ENCODE measurements at regions not wholly inside any gene's neighbourhood (a gene's known extent, or its start where the extent isn't known, plus 50 kb on each side); places are given as distances from the start of the nearest gene placed in this dataset.

DNA sequence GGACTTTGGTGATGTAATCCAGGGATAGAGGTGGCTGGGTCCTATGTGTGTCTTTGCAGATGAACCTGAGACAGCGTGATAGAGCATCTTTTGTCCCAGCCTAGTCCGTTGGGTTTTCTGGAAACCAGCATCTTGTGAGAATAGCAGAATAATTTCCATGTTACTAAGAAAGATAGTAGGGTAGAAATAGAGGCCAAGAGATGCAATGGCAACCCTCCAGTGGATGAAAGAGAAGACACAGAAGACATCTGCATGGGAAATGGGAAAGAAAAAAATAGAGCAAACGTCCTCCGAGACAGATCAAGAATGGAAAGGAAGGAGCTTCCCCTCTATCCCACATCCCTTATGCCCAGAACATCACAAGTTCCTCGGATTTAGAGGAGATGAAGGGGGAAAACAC, 409.3 kb upstream of the TMEM132C start:
- DNase-seq (no peak), ATAC-seq (no peak)
- intact Hi-C loops (cut with DNase I): no loop called here

DNA sequence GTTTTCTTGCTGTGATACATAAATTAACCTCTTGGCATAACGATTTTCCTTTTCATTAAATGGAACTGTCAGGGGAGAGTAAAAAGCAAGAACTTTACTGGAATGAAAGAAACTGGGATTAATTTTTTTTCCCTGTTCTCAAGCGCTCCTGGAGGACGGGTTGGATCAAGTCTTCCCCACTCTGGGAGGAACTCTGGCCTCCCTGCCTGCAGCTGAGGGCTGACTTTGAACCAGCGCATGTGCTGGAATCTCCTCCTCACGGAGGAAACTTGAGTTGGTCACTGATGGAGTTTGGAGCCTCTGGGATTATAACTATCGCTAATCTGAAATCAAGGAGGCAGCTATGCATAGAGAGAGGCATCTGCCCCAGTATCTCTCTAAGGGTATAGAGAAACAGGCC, 406.4 kb upstream of the TMEM132C start:
- ATAC-seq (no peak), DNase-seq (no peak)
- no peaks in the 10 kb centered on the region for H3K36me3 ChIP-seq
- intact Hi-C loops (cut with DNase I): no loop called here
- H3K27ac ChIP-seq: no peak overlapping the region
- WGBS (ENCODE audit: insufficient coverage, low coverage, low lambda C conversion rate, missing lambda C conversion rate): 59% methylated on average over 6 of the region's 6 CpGs
- H3K27me3 ChIP-seq: no peaks in the 10 kb centered on the region
- H3K9me3 ChIP-seq: no peaks in the 10 kb centered on the region
- TF ChIP-seq POLR2A (IDR thresholded peaks at IDR 0.05): no peak
- TF ChIP-seq, protein P1, sequence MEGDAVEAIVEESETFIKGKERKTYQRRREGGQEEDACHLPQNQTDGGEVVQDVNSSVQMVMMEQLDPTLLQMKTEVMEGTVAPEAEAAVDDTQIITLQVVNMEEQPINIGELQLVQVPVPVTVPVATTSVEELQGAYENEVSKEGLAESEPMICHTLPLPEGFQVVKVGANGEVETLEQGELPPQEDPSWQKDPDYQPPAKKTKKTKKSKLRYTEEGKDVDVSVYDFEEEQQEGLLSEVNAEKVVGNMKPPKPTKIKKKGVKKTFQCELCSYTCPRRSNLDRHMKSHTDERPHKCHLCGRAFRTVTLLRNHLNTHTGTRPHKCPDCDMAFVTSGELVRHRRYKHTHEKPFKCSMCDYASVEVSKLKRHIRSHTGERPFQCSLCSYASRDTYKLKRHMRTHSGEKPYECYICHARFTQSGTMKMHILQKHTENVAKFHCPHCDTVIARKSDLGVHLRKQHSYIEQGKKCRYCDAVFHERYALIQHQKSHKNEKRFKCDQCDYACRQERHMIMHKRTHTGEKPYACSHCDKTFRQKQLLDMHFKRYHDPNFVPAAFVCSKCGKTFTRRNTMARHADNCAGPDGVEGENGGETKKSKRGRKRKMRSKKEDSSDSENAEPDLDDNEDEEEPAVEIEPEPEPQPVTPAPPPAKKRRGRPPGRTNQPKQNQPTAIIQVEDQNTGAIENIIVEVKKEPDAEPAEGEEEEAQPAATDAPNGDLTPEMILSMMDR (IDR thresholded peaks at IDR 0.05): no peak
- H3K4me3 ChIP-seq: no peak overlapping the region
- H3K4me1 ChIP-seq: no peaks in the 10 kb centered on the region

More for the DNA sequence above, 409.3 kb upstream of the TMEM132C start:
- no peaks in the 10 kb centered on the region for H3K4me1 ChIP-seq
- no peak overlapping the region for H3K4me3 ChIP-seq
- H3K36me3 ChIP-seq: no peaks in the 10 kb centered on the region
- H3K27ac ChIP-seq: no peak overlapping the region
- H3K27me3 ChIP-seq: no peaks in the 10 kb centered on the region
- WGBS (ENCODE audit: insufficient coverage, low coverage, low lambda C conversion rate, missing lambda C conversion rate): 58% methylated on average over 5 of the region's 5 CpGs
- TF ChIP-seq POLR2A (IDR thresholded peaks at IDR 0.05): no peak
- TF ChIP-seq, protein P1 (IDR thresholded peaks at IDR 0.05): no peak
- no peaks in the 10 kb centered on the region for H3K9me3 ChIP-seq

DNA sequence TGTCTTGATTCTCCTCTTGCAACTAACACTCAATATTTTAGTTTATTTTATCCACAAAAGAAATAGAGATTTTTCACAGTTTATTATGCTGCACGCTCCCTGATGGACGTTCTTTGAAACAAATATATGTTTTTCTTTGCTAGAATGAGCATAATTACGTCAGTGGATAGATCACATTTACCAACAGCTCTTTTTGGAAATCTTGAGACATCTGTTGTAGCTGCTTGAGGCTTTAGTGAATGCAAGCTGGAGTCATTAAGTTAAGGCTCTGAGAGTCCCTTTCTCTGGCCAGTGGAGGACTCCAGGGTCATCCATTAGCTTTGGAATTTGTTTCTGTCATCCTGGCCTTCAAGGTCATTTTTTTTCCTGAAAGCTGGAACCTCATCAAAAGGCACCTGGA, 405.6 kb upstream of the TMEM132C start:
- Histone ChIP-seq H3K4me1 (no peaks in the 10 kb centered on the region), H3K27ac (no peak overlapping the region), H3K36me3 (no peaks in the 10 kb centered on the region), H3K27me3 (no peaks in the 10 kb centered on the region), H3K4me3 (no peak overlapping the region), H3K9me3 (no peaks in the 10 kb centered on the region)
- ATAC-seq (no peak), DNase-seq (no peak)
- 49% methylated on average over 3 of the region's 3 CpGs for WGBS (ENCODE audit: insufficient coverage, low coverage, low lambda C conversion rate, missing lambda C conversion rate)
- intact Hi-C loops (cut with DNase I): no loop called here
- no peak for TF ChIP-seq POLR2A (IDR thresholded peaks at IDR 0.05)
- TF ChIP-seq, protein P1 (IDR thresholded peaks at IDR 0.05): no peak

DNA sequence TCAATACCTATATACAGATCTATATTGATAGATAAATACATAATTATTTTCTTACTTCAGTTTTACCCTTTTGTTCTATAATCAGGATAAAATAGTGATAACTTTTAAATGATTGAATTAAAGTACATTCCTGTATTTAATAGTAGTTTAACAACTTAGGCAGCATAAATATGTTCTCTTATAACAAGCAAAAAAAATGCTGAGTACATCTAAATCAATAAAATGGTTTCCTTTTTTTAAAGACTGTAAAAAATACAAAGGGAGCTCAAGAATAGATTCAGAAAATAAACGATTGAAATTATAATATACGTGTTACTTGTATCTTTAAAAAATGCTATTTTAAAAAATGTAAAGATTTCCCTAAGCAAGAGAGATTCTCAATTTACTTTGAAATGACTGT, 393.7 kb upstream of the TMEM132C start:
- DNase-seq (no peak), ATAC-seq (no peak)
- peaks cover 0 to 4% of the 10 kb centered on the region in 2 donors for H3K27me3 ChIP-seq
- H3K36me3 ChIP-seq: no peaks in the 10 kb centered on the region
- intact Hi-C loops (cut with DNase I): no loop called here
- H3K4me1 ChIP-seq: no peaks in the 10 kb centered on the region
- TF ChIP-seq POLR2A (IDR thresholded peaks at IDR 0.05): no peak
- TF ChIP-seq, protein P1 (IDR thresholded peaks at IDR 0.05): no peak
- no peak overlapping the region for H3K4me3 ChIP-seq
- H3K9me3 ChIP-seq: no peaks in the 10 kb centered on the region
- 64% methylated on average over 2 of the region's 2 CpGs for WGBS (ENCODE audit: insufficient coverage, low coverage, low lambda C conversion rate, missing lambda C conversion rate)
- no peak overlapping the region for H3K27ac ChIP-seq
